ENCODE measurements at regions not wholly inside any gene's neighbourhood (a gene's known extent, or its start where the extent isn't known, plus 50 kb on each side); places are given as distances from the start of the nearest gene placed in this dataset.

GRCh38 chr3:16658004-16658924, 53.0 kb upstream of the DAZL start:
- DNase-seq, result peak; percentile 5

- DNase-seq, result no peak
Observed at GRCh38 chr3:16658925-16659793, 53.9 kb upstream of the DAZL start.

- no peak for DNase-seq
Observed at GRCh38 chr3:16663854-16664712, 58.9 kb upstream of the DAZL start.

- peak; percentile 77 for DNase-seq
Observed at GRCh38 chr3:16665282-16665741, 60.1 kb upstream of the DAZL start.

GRCh38 chr3:16666206-16666605, 61.0 kb upstream of the DAZL start:
- DNase-seq, result peak; percentile 30

- DNase-seq, result peak; percentile 8
Observed at GRCh38 chr3:16667633-16668032, 62.4 kb upstream of the DAZL start.

- DNase-seq, result no peak
Observed at GRCh38 chr3:16668776-16669545, 63.7 kb upstream of the DAZL start.

GRCh38 chr3:16670191-16670590, 65.0 kb upstream of the DAZL start:
- DNase-seq, result no peak

- DNase-seq, result no peak
Observed at GRCh38 chr3:16671690-16672089, 66.5 kb upstream of the DAZL start.

- DNase-seq, result no peak
Observed at GRCh38 chr3:16673530-16673929, 68.3 kb upstream of the DAZL start.

GRCh38 chr3:16675805-16676204, 70.6 kb upstream of the DAZL start:
- DNase-seq, result no peak

GRCh38 chr3:16686679-16687078, 81.5 kb upstream of the DAZL start:
- no peak for DNase-seq

- DNase-seq, result no peak
Observed at GRCh38 chr3:16687221-16687620, 82.0 kb upstream of the DAZL start.

- no peak for DNase-seq
Observed at GRCh38 chr3:16692486-16693344, 87.5 kb upstream of the DAZL start.

GRCh38 chr3:16693820-16694219, 88.6 kb upstream of the DAZL start:
- no peak for DNase-seq

- no peak for DNase-seq
Observed at GRCh38 chr3:16695710-16696109, 90.5 kb upstream of the DAZL start.

- peak; percentile 47 for DNase-seq
Observed at GRCh38 chr3:16697443-16698147, 92.4 kb upstream of the DAZL start.

- no peak for DNase-seq
Observed at GRCh38 chr3:16700651-16701050, 95.4 kb upstream of the DAZL start.

- no peak for DNase-seq
Observed at GRCh38 chr3:16704941-16705340, 99.7 kb upstream of the DAZL start.

GRCh38 chr3:16707260-16707659, 102.0 kb upstream of the DAZL start:
- DNase-seq, result no peak
